ENCODE measurements at regions not wholly inside any gene's neighbourhood (a gene's known extent, or its start where the extent isn't known, plus 50 kb on each side); places are given as distances from the start of the nearest gene placed in this dataset.
"Not testable (repeated sequence)": the region's sequence is repeated elsewhere in the genome, so short reads cannot be mapped to it uniquely, and the experiment has no call there.

- H3K79me2 ChIP-seq (ENCODE audit: control insufficient read depth, insufficient read depth, low read length); H3K4me2 ChIP-seq (ENCODE audit: control insufficient read depth, insufficient read depth); H3K27ac ChIP-seq (ENCODE audit: control insufficient read depth, insufficient read depth); BruUV-seq (replicated peaks); H4K20me1 ChIP-seq (ENCODE audit: control insufficient read depth, insufficient read depth); H3K27me3 ChIP-seq (replicated peaks in 1 of 2; ENCODE audit: control insufficient read depth in 2 of 2, insufficient read depth in 2 of 2, low read length in 1 of 2); H3K36me3 ChIP-seq (ENCODE audit: control insufficient read depth in 2 of 2, insufficient read depth in 2 of 2, low read length in 1 of 2); DNase-seq (ENCODE audit: low read depth, low spot score); H3K4me1 ChIP-seq (ENCODE audit: control insufficient read depth, insufficient read depth, low read length); FAIRE-seq; ATAC-seq; in situ Hi-C loops (cut with MboI); H3K9me3 ChIP-seq (replicated peaks; ENCODE audit: control insufficient read depth, insufficient read depth, low read length); H3K9ac ChIP-seq (ENCODE audit: control insufficient read depth, insufficient read depth, low read length); H2AFZ ChIP-seq (ENCODE audit: control insufficient read depth, low read depth, low read length); H3K4me3 ChIP-seq; intact Hi-C loops (cut with micrococcal nuclease; ENCODE audit: unreplicated experiment); POLR2A ChIA-PET; RAD21 ChIA-PET (ENCODE audit: unreplicated experiment); CTCF ChIA-PET; SMC1A ChIA-PET (ENCODE audit: uncharacterized antibody, unreplicated experiment): not testable (repeated sequence)
- WGBS (ENCODE audit: insufficient coverage, insufficient replicate concordance, low lambda C conversion rate, missing lambda C conversion rate): 70% methylated on average over 8 of the region's 10 CpGs
These were observed 121.6 kb upstream of the FOXD4L5 start for GRCh38 chr9:65406625-65407024.

- H3K4me2 ChIP-seq (ENCODE audit: control insufficient read depth, insufficient read depth); H3K4me3 ChIP-seq; FAIRE-seq; H4K20me1 ChIP-seq (ENCODE audit: control insufficient read depth, insufficient read depth); RAD21 ChIA-PET (ENCODE audit: unreplicated experiment); CTCF ChIA-PET; H3K9me3 ChIP-seq (replicated peaks; ENCODE audit: control insufficient read depth, insufficient read depth, low read length); H3K27me3 ChIP-seq (replicated peaks in 1 of 2; ENCODE audit: control insufficient read depth in 2 of 2, insufficient read depth in 2 of 2, low read length in 1 of 2); H3K36me3 ChIP-seq (ENCODE audit: control insufficient read depth in 2 of 2, insufficient read depth in 2 of 2, low read length in 1 of 2); SMC1A ChIA-PET (ENCODE audit: uncharacterized antibody, unreplicated experiment); POLR2A ChIA-PET; H3K4me1 ChIP-seq (ENCODE audit: control insufficient read depth, insufficient read depth, low read length); H3K79me2 ChIP-seq (ENCODE audit: control insufficient read depth, insufficient read depth, low read length); intact Hi-C loops (cut with micrococcal nuclease; ENCODE audit: unreplicated experiment); BruUV-seq (replicated peaks); H3K9ac ChIP-seq (ENCODE audit: control insufficient read depth, insufficient read depth, low read length); H3K27ac ChIP-seq (ENCODE audit: control insufficient read depth, insufficient read depth); H2AFZ ChIP-seq (ENCODE audit: control insufficient read depth, low read depth, low read length); DNase-seq (ENCODE audit: low read depth, low spot score); in situ Hi-C loops (cut with MboI); ATAC-seq: not testable (repeated sequence)
- WGBS (ENCODE audit: insufficient coverage, insufficient replicate concordance, low lambda C conversion rate, missing lambda C conversion rate): 5% methylated on average over 11 of the region's 11 CpGs
These were observed 120.8 kb upstream of the FOXD4L5 start for GRCh38 chr9:65405766-65406165.

GRCh38 chr9:65405253-65405652 is 120.2 kb upstream of the FOXD4L5 start:
- 18% methylated on average over 6 of the region's 6 CpGs for WGBS (ENCODE audit: insufficient coverage, insufficient replicate concordance, low lambda C conversion rate, missing lambda C conversion rate)
- intact Hi-C loops (cut with micrococcal nuclease; ENCODE audit: unreplicated experiment) (no loop called here), in situ Hi-C loops (cut with MboI) (no loop called here)
- Histone ChIP-seq H3K27ac (ENCODE audit: control insufficient read depth, insufficient read depth) (no peak overlapping the region), H3K4me3 (no peak overlapping the region), H3K4me2 (ENCODE audit: control insufficient read depth, insufficient read depth) (no peak overlapping the region), H3K9ac (ENCODE audit: control insufficient read depth, insufficient read depth, low read length) (no peak overlapping the region), H3K4me1 (ENCODE audit: control insufficient read depth, insufficient read depth, low read length) (no peaks in the 10 kb centered on the region), H3K9me3 (replicated peaks; ENCODE audit: control insufficient read depth, insufficient read depth, low read length) (no peaks in the 10 kb centered on the region; the same call in 2 of the 3 replicates), H3K79me2 (ENCODE audit: control insufficient read depth, insufficient read depth, low read length) (no peaks in the 10 kb centered on the region), H2AFZ (ENCODE audit: control insufficient read depth, low read depth, low read length) (no peak overlapping the region), H3K27me3 (replicated peaks in 1 of 2; ENCODE audit: control insufficient read depth in 2 of 2, insufficient read depth in 2 of 2, low read length in 1 of 2) (no peaks in the 10 kb centered on the region), H4K20me1 (ENCODE audit: control insufficient read depth, insufficient read depth) (no peaks in the 10 kb centered on the region), H3K36me3 (ENCODE audit: control insufficient read depth in 2 of 2, insufficient read depth in 2 of 2, low read length in 1 of 2) (no peaks in the 10 kb centered on the region)
- no TSS peak for BruUV-seq (replicated peaks)
- ATAC-seq: no peak
- RAD21 ChIA-PET (ENCODE audit: unreplicated experiment): no interaction called here
- POLR2A ChIA-PET: no interaction called here
- CTCF ChIA-PET: no interaction called here
- no peak for FAIRE-seq
- DNase-seq (ENCODE audit: low read depth, low spot score): no peak
- SMC1A ChIA-PET (ENCODE audit: uncharacterized antibody, unreplicated experiment): no interaction called here
- no peak for TF ChIP-seq HSF1 (IDR thresholded peaks at IDR 0.05; ENCODE audit: low read depth, low read length)
- no peak for TF ChIP-seq PAX5 (IDR thresholded peaks at IDR 0.05; ENCODE audit: borderline replicate concordance, low read depth, low read length)
- no peak for TF ChIP-seq ZNF274 (IDR thresholded peaks at IDR 0.05; ENCODE audit: insufficient read depth, insufficient read length)
- no peak for TF ChIP-seq JUND (IDR thresholded peaks at IDR 0.05; ENCODE audit: low read depth, low read length)
- no peak for TF ChIP-seq CHD1 (IDR thresholded peaks at IDR 0.05; ENCODE audit: low read depth, low read length)
- TF ChIP-seq RUNX3 (IDR thresholded peaks at IDR 0.05; ENCODE audit: low read length): no peak
- TF ChIP-seq CHD2 (IDR thresholded peaks at IDR 0.05; ENCODE audit: borderline replicate concordance, low read depth, low read length): no peak
- TF ChIP-seq CREM (IDR thresholded peaks at IDR 0.05; ENCODE audit: low read depth): no peak
- TF ChIP-seq RAD51 (IDR thresholded peaks at IDR 0.05): no peak
- no peak for TF ChIP-seq STAT1 (conservative IDR thresholded peaks at IDR 0.05)
- no peak for TF ChIP-seq BMI1 (IDR thresholded peaks at IDR 0.05; ENCODE audit: borderline replicate concordance)
- no peak for TF ChIP-seq IRF4 (IDR thresholded peaks at IDR 0.05; ENCODE audit: low read depth, low read length)

All from GM12878 (cell line).